ENCODE measurements at regions not wholly inside any gene's neighbourhood (a gene's known extent, or its start where the extent isn't known, plus 50 kb on each side); places are given as distances from the start of the nearest gene placed in this dataset.

DNA sequence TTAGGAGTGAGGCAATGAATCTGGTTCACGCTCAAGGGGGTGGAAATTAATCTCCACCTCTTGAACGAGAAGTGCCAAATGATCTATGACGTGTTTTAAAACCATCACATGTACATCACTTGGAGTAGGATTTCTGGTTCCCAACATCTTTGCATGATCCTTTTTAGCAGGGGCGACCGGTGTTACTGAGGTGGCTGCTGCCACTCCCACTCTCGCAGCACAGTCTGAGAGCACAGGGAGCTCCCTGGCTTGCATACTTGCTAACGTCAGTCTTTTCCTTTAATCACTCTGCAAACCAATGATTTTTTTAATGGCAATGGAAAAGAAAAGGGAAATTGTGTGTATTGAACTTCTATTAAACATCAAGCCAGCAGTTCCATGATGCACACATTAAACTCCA is 624.4 kb downstream of the IRX1 start:
- intact Hi-C loops (cut with DNase I): no loop called here
- TF ChIP-seq, protein P1, sequence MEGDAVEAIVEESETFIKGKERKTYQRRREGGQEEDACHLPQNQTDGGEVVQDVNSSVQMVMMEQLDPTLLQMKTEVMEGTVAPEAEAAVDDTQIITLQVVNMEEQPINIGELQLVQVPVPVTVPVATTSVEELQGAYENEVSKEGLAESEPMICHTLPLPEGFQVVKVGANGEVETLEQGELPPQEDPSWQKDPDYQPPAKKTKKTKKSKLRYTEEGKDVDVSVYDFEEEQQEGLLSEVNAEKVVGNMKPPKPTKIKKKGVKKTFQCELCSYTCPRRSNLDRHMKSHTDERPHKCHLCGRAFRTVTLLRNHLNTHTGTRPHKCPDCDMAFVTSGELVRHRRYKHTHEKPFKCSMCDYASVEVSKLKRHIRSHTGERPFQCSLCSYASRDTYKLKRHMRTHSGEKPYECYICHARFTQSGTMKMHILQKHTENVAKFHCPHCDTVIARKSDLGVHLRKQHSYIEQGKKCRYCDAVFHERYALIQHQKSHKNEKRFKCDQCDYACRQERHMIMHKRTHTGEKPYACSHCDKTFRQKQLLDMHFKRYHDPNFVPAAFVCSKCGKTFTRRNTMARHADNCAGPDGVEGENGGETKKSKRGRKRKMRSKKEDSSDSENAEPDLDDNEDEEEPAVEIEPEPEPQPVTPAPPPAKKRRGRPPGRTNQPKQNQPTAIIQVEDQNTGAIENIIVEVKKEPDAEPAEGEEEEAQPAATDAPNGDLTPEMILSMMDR (IDR thresholded peaks at IDR 0.05): no peak
- no peaks in the 10 kb centered on the region for H3K9me3 ChIP-seq

DNA sequence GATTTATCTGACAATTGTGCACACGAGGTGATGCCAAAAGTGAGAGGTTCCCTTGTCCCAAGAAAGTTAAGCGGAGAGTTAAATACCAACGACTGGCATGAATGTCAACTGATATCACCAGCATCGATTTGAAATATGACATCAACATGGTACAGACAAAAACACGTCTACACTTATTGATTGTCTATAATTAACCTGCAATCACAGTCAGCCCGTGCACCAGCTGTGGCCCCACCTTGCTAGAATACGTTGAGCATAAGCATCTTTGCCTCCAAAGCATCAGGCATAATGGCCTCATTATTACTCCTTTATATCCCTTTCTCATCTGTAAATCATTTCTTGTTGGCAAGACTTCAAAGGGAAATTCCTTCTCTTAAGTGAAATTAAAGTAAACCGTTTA is 625.4 kb downstream of the IRX1 start:
- H3K27ac ChIP-seq: no peak overlapping the region
- TF ChIP-seq, protein P1 (IDR thresholded peaks at IDR 0.05): no peak
- H3K4me3 ChIP-seq: no peak overlapping the region
- no peak for DNase-seq (ENCODE audit: low spot score in 2 of 2)
- H3K4me1 ChIP-seq: no peaks in the 10 kb centered on the region
- no peaks in the 10 kb centered on the region for H3K9me3 ChIP-seq
- intact Hi-C loops (cut with DNase I): no loop called here
- H3K36me3 ChIP-seq: no peaks in the 10 kb centered on the region
- H3K27me3 ChIP-seq: no peaks in the 10 kb centered on the region

More for the DNA sequence above, 624.4 kb downstream of the IRX1 start:
- Histone ChIP-seq H3K36me3 (no peaks in the 10 kb centered on the region), H3K27ac (no peak overlapping the region), H3K4me3 (no peak overlapping the region), H3K27me3 (no peaks in the 10 kb centered on the region), H3K4me1 (no peaks in the 10 kb centered on the region)
- no peak for DNase-seq (ENCODE audit: low spot score in 2 of 2)

DNA sequence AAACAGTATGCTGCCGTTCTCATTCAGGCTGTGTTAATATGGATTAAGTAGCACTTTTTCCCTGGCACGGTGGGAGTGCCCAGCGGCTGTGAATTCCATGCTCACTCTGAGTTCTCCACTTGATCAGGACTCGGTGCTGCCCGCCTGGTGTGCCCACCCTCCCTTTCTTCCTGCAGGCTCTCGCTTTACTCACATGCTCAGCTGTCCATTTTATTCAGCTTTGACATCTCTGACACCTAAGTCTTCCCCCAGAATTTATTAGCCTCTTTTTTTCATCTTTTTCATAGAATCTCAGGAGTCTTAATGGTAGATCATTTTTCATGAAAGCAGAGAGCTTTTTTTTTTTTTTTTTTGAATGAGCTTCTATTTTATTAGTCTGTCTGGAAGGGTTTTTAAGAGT is 626.5 kb downstream of the IRX1 start:
- no peak for DNase-seq (ENCODE audit: low spot score in 2 of 2)
- TF ChIP-seq, protein P1 (IDR thresholded peaks at IDR 0.05): no peak
- Histone ChIP-seq H3K27me3 (no peaks in the 10 kb centered on the region), H3K4me3 (no peak overlapping the region), H3K9me3 (no peaks in the 10 kb centered on the region), H3K36me3 (no peaks in the 10 kb centered on the region), H3K27ac (no peak overlapping the region), H3K4me1 (no peaks in the 10 kb centered on the region)
- intact Hi-C loops (cut with DNase I): no loop called here

DNA sequence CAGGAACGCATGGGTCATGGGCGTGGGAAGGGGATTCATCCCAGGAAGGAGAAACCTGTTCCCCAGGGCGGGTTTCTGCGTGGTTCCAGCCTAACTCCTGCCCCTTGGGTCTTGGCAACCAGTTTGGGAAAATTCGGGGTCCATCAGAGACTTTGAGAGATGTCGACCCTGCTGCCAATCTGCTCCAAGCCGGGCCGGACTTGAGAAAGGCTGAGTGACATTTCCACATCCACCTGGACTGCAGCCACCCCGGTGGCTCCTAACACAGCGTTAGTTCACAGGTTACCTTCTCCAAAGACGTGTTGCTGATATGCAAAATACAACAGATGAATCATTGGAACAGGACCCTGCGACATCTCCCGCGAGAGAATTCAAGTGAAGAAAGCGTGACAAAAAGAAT is 627.2 kb downstream of the IRX1 start:
- intact Hi-C loops (cut with DNase I): no loop called here
- H3K27ac ChIP-seq: no peak overlapping the region
- H3K27me3 ChIP-seq: no peaks in the 10 kb centered on the region
- TF ChIP-seq, protein P1 (IDR thresholded peaks at IDR 0.05): no peak
- no peaks in the 10 kb centered on the region for H3K36me3 ChIP-seq
- DNase-seq (ENCODE audit: low spot score in 2 of 2): no peak
- no peaks in the 10 kb centered on the region for H3K9me3 ChIP-seq
- no peaks in the 10 kb centered on the region for H3K4me1 ChIP-seq
- no peak overlapping the region for H3K4me3 ChIP-seq

DNA sequence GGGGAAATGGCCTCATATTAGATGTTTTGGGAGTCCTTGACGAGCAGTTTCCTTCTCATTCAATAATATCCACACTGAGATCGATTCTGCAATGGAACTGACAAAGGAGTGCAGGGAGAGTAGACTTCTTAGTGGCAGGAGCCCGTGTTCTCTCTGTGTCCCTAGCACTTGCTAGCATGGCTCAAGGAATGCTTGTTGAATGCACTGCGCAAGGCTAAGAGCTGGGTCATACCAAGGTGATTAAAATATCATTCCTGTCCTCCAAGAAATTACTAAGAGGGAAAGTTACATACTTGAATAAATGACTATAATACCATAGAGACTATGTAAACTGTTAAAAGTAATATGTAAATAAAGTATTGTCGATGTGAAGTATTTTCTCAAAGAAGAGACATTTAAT is 630.1 kb downstream of the IRX1 start:
- intact Hi-C loops (cut with DNase I): no loop called here
- no peak overlapping the region for H3K4me3 ChIP-seq
- no peaks in the 10 kb centered on the region for H3K36me3 ChIP-seq
- H3K4me1 ChIP-seq: no peaks in the 10 kb centered on the region
- H3K27ac ChIP-seq: no peak overlapping the region
- DNase-seq (ENCODE audit: low spot score in 2 of 2): no peak
- no peaks in the 10 kb centered on the region for H3K27me3 ChIP-seq
- TF ChIP-seq, protein P1 (IDR thresholded peaks at IDR 0.05): no peak
- H3K9me3 ChIP-seq: no peaks in the 10 kb centered on the region

DNA sequence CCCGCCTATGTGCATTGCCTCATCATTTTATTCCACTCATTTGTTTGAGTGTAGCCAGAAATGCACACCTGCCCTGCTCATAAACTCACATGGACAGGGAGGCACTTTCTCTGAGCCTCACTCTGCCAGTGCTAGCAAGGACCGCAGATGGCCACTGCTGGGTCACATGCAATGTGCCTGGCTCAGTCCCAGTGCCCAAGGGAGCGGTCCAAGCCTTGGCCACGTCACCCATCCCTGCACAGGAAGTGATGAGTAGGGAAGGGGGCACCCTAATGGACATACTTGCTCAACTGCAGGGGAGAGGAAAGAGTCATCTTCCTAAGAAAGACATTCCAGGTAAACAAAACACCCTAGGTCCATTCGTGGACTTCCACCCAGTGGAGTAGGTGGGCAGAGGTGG is 630.9 kb downstream of the IRX1 start:
- intact Hi-C loops (cut with DNase I): no loop called here
- H3K27ac ChIP-seq: no peak overlapping the region
- no peak for DNase-seq (ENCODE audit: low spot score in 2 of 2)
- no peaks in the 10 kb centered on the region for H3K36me3 ChIP-seq
- TF ChIP-seq, protein P1 (IDR thresholded peaks at IDR 0.05): no peak
- H3K27me3 ChIP-seq: no peaks in the 10 kb centered on the region
- no peaks in the 10 kb centered on the region for H3K9me3 ChIP-seq
- H3K4me1 ChIP-seq: no peaks in the 10 kb centered on the region
- no peak overlapping the region for H3K4me3 ChIP-seq
